HFF-Myc (cell line): ENCODE measurements at regions not wholly inside any gene's neighbourhood (a gene's known extent, or its start where the extent isn't known, plus 50 kb on each side); places are given as distances from the start of the nearest gene placed in this dataset.
A peak's percentile ranks its signal among the peaks of the same experiment; 100 is the strongest.

ENCODE experiments used
- DNase-seq: peaks from one replicate; pipeline ENCODE4 v3.0.0-alpha.2; 2011; ENCODE audit warnings: low read depth; ENCODE audit errors: extremely low read depth
- H3K4me3 ChIP-seq: replicated peaks from 2 replicates; pipeline ENCODE4 v1.5.1; 2011; ENCODE audit warnings: low read depth, mild to moderate bottlenecking, control low read depth, low read length
- CTCF ChIP-seq: IDR thresholded peaks from 2 replicates; pipeline ENCODE4 v1.5.1; 2012; ENCODE audit warnings: mild to moderate bottlenecking, low read depth, low read length, control low read depth; ENCODE audit errors: missing control alignments

GRCh38 chr14:38731962-38732361 lies 371.1 kb downstream of the SEC23A start:
- no peak for TF ChIP-seq CTCF
- DNase-seq: no peak
- H3K4me3 ChIP-seq: no peak overlapping the region

GRCh38 chr14:38730420-38730819 lies 372.6 kb downstream of the SEC23A start:
- H3K4me3 ChIP-seq: no peak overlapping the region
- no peak for DNase-seq
- TF ChIP-seq CTCF: no peak

- DNase-seq: no peak
- no peak for TF ChIP-seq CTCF
- no peak overlapping the region for H3K4me3 ChIP-seq
Observed at GRCh38 chr14:38727731-38728130, 375.3 kb downstream of the SEC23A start.

GRCh38 chr14:38724621-38725020 lies 378.4 kb downstream of the SEC23A start:
- no peak for DNase-seq
- H3K4me3 ChIP-seq: no peak overlapping the region
- no peak for TF ChIP-seq CTCF

- TF ChIP-seq CTCF: no peak
- H3K4me3 ChIP-seq: no peak overlapping the region
- DNase-seq: no peak
Observed at GRCh38 chr14:38723959-38724358, 379.1 kb downstream of the SEC23A start.

- TF ChIP-seq CTCF: no peak
- DNase-seq: no peak
- no peak overlapping the region for H3K4me3 ChIP-seq
Observed at GRCh38 chr14:38723277-38723676, 379.8 kb downstream of the SEC23A start.

GRCh38 chr14:38721822-38722431 lies 381.1 kb downstream of the SEC23A start:
- peak; percentile 40 for DNase-seq
- TF ChIP-seq CTCF: peak; percentile 80
- no peak overlapping the region for H3K4me3 ChIP-seq
